ENCODE measurements at regions not wholly inside any gene's neighbourhood (a gene's known extent, or its start where the extent isn't known, plus 50 kb on each side); places are given as distances from the start of the nearest gene placed in this dataset.

GRCh38 chr2:139353874-139354273 is 573.7 kb upstream of the NXPH2 start:
- TF ChIP-seq GATA2 (IDR thresholded peaks at IDR 0.05; ENCODE audit: low read depth, low read length) (peak; percentile 63; the same call in 1 of the 2 replicates), GATA3 (IDR thresholded peaks at IDR 0.05; ENCODE audit: low read depth, low read length) (no peak)

GRCh38 chr2:139317259-139317658 is 537.1 kb upstream of the NXPH2 start:
- TF ChIP-seq GATA2 (IDR thresholded peaks at IDR 0.05; ENCODE audit: low read depth, low read length) (no peak), GATA3 (IDR thresholded peaks at IDR 0.05; ENCODE audit: low read depth, low read length) (no peak)

GRCh38 chr2:139314059-139314458 is 533.9 kb upstream of the NXPH2 start:
- TF ChIP-seq GATA3 (IDR thresholded peaks at IDR 0.05; ENCODE audit: low read depth, low read length), result no peak
- no peak for TF ChIP-seq GATA2 (IDR thresholded peaks at IDR 0.05; ENCODE audit: low read depth, low read length)

GRCh38 chr2:139296672-139297209 is 516.6 kb upstream of the NXPH2 start:
- TF ChIP-seq GATA3 (IDR thresholded peaks at IDR 0.05; ENCODE audit: low read depth, low read length), result no peak
- no peak for TF ChIP-seq GATA2 (IDR thresholded peaks at IDR 0.05; ENCODE audit: low read depth, low read length)

- TF ChIP-seq GATA3 (IDR thresholded peaks at IDR 0.05; ENCODE audit: low read depth, low read length), result no peak
- TF ChIP-seq GATA2 (IDR thresholded peaks at IDR 0.05; ENCODE audit: low read depth, low read length), result no peak
Measured at GRCh38 chr2:139293992-139294548, 513.9 kb upstream of the NXPH2 start.

GRCh38 chr2:139281124-139281523 is 500.9 kb upstream of the NXPH2 start:
- TF ChIP-seq GATA3 (IDR thresholded peaks at IDR 0.05; ENCODE audit: low read depth, low read length) (no peak), GATA2 (IDR thresholded peaks at IDR 0.05; ENCODE audit: low read depth, low read length) (no peak)

GRCh38 chr2:139271879-139272278 is 491.7 kb upstream of the NXPH2 start:
- no peak for TF ChIP-seq GATA2 (IDR thresholded peaks at IDR 0.05; ENCODE audit: low read depth, low read length)
- TF ChIP-seq GATA3 (IDR thresholded peaks at IDR 0.05; ENCODE audit: low read depth, low read length), result no peak

- TF ChIP-seq GATA3 (IDR thresholded peaks at IDR 0.05; ENCODE audit: low read depth, low read length) (no peak), GATA2 (IDR thresholded peaks at IDR 0.05; ENCODE audit: low read depth, low read length) (no peak)
Measured at GRCh38 chr2:139271149-139271548, 491.0 kb upstream of the NXPH2 start.

GRCh38 chr2:139260052-139260430 is 479.9 kb upstream of the NXPH2 start:
- TF ChIP-seq GATA2 (IDR thresholded peaks at IDR 0.05; ENCODE audit: low read depth, low read length), result no peak

GRCh38 chr2:139259422-139260051 is 479.3 kb upstream of the NXPH2 start:
- TF ChIP-seq GATA2 (IDR thresholded peaks at IDR 0.05; ENCODE audit: low read depth, low read length) (no peak), GATA3 (IDR thresholded peaks at IDR 0.05; ENCODE audit: low read depth, low read length) (no peak)

GRCh38 chr2:139241286-139241685 is 461.1 kb upstream of the NXPH2 start:
- TF ChIP-seq GATA2 (IDR thresholded peaks at IDR 0.05; ENCODE audit: low read depth, low read length), result no peak
- TF ChIP-seq GATA3 (IDR thresholded peaks at IDR 0.05; ENCODE audit: low read depth, low read length), result no peak

GRCh38 chr2:139237023-139237422 is 456.8 kb upstream of the NXPH2 start:
- no peak for TF ChIP-seq GATA3 (IDR thresholded peaks at IDR 0.05; ENCODE audit: low read depth, low read length)
- no peak for TF ChIP-seq GATA2 (IDR thresholded peaks at IDR 0.05; ENCODE audit: low read depth, low read length)

- TF ChIP-seq GATA2 (IDR thresholded peaks at IDR 0.05; ENCODE audit: low read depth, low read length), result no peak
Measured at GRCh38 chr2:139230881-139231280, 450.7 kb upstream of the NXPH2 start.

GRCh38 chr2:139228276-139228675 is 448.1 kb upstream of the NXPH2 start:
- TF ChIP-seq GATA3 (IDR thresholded peaks at IDR 0.05; ENCODE audit: low read depth, low read length), result no peak
- TF ChIP-seq GATA2 (IDR thresholded peaks at IDR 0.05; ENCODE audit: low read depth, low read length), result no peak

GRCh38 chr2:139225961-139226360 is 445.8 kb upstream of the NXPH2 start:
- TF ChIP-seq GATA3 (IDR thresholded peaks at IDR 0.05; ENCODE audit: low read depth, low read length), result no peak
- no peak for TF ChIP-seq GATA2 (IDR thresholded peaks at IDR 0.05; ENCODE audit: low read depth, low read length)
